NCI-H2227 (cell line): ENCODE measurements at regions not wholly inside any gene's neighbourhood (a gene's known extent, or its start where the extent isn't known, plus 50 kb on each side); places are given as distances from the start of the nearest gene placed in this dataset.
"Not testable (repeated sequence)": the region's sequence is repeated elsewhere in the genome, so short reads cannot be mapped to it uniquely, and the experiment has no call there.

Experiments used
- DNase-seq: peaks from one replicate; lab custom pipeline; 2025; ENCODE audit not compliant: unreplicated experiment; lab: John Stamatoyannopoulos, UW

- DNase-seq: not testable (repeated sequence)
Observed at GRCh38 chr5:165411532-165411931, 1906.1 kb downstream of the MAT2B start.

DNA sequence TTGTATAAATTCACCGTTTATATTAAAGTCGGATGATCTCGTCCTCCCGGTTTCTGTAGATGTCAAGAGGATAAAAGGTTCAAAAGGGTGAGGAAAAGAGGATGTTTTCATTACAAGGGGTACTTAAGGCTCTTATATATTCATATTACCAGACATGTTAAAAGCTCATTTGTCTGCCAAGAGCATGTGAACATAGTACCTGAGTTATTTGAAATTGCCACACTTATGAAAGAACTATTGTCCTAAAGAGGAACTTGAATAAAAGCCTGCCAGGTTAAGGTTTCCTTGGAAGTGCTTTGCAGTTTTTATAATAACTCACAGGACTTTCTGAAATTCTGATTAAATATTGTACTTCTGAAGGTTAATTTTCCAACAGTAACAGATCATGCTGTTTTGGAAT, 1915.1 kb downstream of the MAT2B start:
- no peak for DNase-seq

DNA sequence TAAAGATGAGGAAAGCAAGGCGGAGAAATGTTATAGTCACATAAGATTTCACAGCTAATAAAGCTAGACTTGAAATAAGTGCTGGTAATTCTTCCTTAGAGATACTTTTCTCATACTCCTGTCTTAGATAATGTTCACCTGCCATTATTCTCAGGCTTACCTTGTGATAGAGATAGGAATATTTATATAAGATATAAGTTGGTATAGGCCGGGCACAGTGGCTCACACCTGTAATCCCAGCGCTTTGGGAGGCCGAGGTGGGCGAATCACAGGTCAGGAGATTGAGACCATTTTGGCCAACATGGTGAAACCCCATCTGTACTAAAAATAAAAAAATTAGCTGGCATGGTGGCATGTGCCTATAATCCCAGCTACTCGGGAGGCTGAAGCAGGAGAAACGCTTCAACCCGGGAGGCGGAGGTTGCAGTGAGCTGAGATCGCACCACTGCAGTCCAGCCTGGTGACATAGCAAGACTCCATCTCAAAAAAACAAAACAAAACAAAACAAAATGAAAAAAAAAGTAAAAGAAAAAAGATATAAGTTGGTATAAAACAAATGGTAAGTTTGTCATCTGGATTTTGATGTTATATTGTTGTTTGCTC, 1918.4 kb downstream of the MAT2B start:
- DNase-seq: no peak

- no peak for DNase-seq
Observed at GRCh38 chr5:165425594-165425993, 1920.2 kb downstream of the MAT2B start.

GRCh38 chr5:165448753-165449152, 1943.3 kb downstream of the MAT2B start:
- DNase-seq: no peak

GRCh38 chr5:165457859-165458481, 1952.6 kb downstream of the MAT2B start:
- DNase-seq: no peak

DNA sequence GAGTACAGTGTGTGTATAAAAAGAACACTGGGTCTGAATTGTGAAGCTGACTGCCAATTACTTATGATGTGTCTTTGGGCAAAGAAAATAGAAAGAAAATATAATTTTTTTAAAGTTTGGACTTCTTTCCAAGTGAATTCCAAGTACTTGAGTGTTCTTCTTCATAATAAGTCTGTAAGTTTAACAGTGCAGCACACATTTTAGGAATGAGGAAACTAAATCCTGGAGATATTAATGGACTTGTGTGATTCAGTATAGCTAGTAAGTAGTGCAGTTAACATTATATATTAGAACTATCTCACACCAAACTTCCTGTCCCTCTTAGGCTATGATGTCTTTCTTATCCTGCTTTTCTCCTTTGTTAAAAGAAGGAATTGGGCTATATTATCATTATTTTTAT, 1953.8 kb downstream of the MAT2B start:
- no peak for DNase-seq

GRCh38 chr5:165460911-165461310, 1955.5 kb downstream of the MAT2B start:
- no peak for DNase-seq

DNA sequence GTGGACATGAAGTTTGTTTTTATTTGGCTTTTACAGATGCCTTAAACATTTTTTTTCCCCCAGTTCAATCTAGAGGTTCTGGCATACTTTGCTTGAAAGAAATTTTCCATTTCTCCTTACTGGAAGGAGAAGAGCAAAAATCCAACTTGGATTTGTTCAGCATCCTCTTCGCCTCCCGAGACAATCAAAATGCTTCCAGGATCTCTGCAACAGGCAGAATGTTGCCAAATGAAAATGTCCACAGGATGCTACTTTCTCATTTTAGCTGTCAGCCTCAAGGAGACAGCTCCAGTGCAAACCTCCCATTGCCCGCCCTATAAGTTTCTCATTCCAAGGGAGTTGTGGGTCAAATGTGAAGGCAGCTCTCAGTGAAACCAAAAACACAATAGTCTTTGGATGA, 1972.1 kb downstream of the MAT2B start:
- DNase-seq: no peak

DNA sequence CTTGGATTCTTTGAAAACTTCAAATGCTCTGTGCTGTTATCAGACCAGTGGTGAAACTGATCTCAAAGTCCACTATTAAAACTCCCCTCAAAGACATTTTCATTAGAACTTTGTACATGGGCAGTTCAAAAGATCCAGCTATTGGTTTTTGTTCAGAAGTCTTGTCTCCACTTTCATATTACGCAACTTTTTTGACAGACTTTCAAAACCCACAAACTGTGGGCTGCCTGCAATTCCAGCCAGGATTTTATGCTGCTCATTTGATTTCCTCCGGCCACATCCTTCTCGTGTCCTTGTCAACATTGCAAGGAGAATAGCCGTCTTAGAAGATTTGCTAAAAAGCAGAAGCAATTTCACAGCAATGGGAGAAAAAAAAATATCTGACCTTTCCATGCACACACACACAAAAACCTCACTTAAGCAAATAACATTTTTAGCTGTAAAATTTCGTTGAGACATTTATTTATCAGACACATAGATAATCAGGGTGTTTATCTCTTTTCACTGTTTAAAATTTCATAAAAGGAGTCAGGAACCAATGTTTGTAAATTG, 1990.5 kb downstream of the MAT2B start:
- DNase-seq: no peak

DNA sequence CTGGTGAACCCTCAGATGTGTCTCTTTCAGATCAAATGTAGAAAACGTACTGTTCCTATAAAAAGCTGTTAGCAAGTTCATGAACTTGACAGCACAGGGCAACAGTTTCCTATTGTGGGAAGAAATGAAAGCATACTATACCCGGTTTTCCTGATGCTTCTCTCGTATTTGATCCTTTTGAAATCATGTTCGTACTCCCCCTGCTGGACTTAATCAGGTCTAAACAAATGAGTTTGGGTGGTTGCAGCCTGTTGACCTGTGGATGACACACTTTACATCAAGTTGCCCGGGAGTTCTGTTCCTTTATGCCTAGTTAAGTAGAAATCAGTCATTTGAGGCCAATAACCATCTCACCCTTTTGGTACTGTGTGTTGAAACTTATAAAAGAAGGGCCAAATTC, 1992.3 kb downstream of the MAT2B start:
- DNase-seq: peak; percentile 0

- DNase-seq: no peak
Observed at GRCh38 chr5:165502893-165503691, 1997.7 kb downstream of the MAT2B start.

DNA sequence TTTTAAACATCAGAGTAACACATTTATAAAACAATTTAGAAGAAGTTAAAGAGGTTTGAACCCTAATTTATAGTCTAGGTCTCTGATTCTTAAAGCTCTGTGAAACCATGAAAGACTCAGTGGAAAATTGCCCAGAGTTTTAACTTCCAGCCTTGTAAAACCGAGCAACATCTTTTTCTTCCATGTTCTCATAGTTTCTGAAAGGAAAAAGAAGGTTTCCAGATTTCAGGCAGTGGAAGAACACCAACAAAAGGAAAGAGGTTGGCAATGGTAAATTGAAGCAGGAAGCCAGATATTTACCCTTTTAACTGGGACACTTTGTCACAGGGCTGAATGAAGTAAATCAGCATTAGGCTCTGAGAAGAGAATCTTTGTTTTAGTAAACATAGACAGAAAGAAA, 1999.3 kb downstream of the MAT2B start:
- no peak for DNase-seq

DNA sequence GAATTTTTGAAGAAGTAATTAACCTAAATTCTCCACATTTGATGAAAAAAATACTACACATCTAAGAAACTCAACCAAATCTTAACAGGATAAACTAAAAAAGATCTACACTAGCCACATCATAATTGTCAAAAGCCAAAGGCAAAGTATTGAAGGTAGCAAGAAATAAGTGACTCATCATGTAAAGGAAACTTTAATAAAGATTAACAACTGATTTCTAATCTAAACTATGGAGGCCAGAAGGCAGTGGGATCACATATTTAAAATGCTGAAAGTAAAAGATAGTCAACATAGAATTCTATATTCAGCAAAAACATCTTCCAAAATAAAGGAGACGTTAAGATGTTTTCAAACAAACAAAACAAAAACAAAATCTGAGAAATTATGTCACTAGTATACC, 2002.9 kb downstream of the MAT2B start:
- no peak for DNase-seq

DNA sequence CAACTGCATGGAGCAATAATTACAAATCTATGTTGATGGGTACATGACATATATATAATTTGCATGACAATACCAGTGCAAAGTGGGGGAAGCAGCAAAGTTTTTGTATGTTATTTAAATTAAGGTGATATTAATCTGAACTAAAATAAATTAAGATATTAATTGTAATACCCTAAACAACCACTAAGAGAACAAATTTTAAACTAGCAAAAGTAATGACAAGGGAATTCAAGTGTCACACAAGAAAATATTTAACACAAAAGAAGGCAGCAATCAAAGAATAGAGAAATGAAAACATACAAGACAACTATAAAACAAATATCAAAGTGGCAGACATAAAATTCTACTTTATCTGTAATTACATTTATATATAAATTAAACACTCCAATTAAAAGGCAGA, 2003.4 kb downstream of the MAT2B start:
- no peak for DNase-seq

DNA sequence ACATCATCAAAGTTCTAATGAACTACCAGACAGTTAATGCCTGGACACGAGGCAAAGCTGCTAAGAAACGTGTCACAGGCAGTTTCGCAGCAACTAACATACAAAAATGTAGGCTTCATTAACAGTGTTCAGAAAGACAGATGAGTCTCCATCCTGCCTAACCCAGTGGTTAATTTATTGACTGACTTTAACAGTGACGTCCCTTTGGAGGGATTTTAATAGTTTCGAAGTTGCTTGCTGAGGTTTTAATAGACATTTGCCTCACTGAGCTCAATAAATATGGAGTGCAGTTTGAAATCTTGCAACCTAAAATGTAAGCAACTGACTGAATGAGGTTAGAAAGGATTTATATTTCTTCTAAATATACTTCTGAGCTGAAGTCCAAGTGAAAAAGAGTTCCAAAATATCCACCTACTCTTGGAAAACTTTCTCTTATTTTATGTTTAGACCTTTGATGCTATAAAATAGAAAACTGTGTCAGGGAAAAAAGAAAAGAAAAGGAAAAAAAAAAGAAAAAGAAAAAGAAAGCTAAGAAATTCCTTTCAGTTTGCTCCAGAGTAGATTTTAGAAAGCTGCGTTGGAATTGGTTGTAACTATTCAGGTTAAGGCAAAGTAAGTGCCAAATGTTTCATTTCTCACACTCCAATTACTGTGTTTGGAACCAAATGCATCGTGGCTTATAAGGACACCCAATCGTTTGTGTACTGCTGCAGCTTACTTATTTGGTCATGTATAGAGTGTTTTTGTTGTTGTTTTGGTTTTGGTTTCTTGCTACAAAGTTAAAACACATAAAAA, 2016.6 kb downstream of the MAT2B start:
- DNase-seq: no peak

- DNase-seq: no peak
Observed at GRCh38 chr5:165525271-165525670, 2019.9 kb downstream of the MAT2B start.

DNA sequence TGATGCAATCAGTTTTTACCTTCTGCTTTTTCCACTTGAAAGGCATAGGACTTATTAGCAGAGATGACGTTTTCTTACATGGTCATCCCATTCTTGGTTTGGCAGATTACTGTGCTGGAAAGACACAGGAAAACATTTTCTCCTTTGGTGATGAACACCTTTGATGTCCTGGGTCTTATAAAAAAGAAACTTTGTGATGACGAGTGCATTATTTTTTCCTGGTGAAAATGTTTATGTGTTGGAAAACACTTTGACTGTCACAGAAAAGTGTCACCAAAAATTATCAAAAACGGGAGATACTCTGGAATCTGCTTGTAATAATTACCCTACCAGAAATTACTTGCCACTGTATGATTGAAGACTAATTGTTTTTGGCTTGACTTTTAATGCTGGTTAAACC, 2020.9 kb downstream of the MAT2B start:
- no peak for DNase-seq

GRCh38 chr5:165527577-165527976, 2022.2 kb downstream of the MAT2B start:
- no peak for DNase-seq

DNA sequence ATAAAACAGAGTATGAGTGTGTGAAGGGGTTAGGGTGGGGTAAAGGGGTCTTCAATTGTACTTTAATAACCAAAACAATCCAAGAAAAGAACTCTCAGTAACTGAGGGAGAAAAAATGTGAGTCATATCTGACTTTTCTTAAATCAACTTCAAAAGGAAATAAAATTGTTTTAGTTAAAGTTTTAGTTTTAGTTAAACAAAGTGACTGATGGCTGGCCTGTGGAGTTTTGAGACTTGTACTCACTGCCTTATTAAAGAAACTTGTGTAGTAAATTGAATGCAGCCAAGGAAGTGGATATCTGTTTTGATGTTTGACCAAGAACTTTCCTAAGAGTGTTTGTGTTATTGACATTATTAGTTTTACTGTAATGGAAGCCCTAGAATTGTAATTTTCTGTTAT, 2032.6 kb downstream of the MAT2B start:
- no peak for DNase-seq

- DNase-seq: no peak
Observed at GRCh38 chr5:165559645-165560044, 2054.2 kb downstream of the MAT2B start.
